ENCODE measurements at regions not wholly inside any gene's neighbourhood (a gene's known extent, or its start where the extent isn't known, plus 50 kb on each side); places are given as distances from the start of the nearest gene placed in this dataset.

GRCh38 chr18:6593142-6593885, 136.2 kb upstream of the ARHGAP28 start:
- H2AFZ ChIP-seq (ENCODE audit: low read depth, low read length) = no peak overlapping the region
- no peaks in the 10 kb centered on the region for H3K36me3 ChIP-seq (ENCODE audit: control insufficient read depth, insufficient read depth, low read length)
- POLR2A ChIA-PET = no interaction called here
- ATAC-seq (no peak), FAIRE-seq (no peak), DNase-seq (ENCODE audit: extremely low read depth in 1 of 4, low spot score in 3 of 4) (no peak)
- H3K4me3 ChIP-seq = no peak overlapping the region
- no peak for TF ChIP-seq ZNF253 (CRISPR knock-in tag; conservative IDR thresholded peaks at IDR 0.05)
- TF ChIP-seq ZNF398 (CRISPR knock-in tag; IDR thresholded peaks at IDR 0.05) = no peak
- TF ChIP-seq ETS1 (conservative IDR thresholded peaks at IDR 0.05; ENCODE audit: control insufficient read depth, low read depth, low read length) = no peak
- TF ChIP-seq DPF2 (IDR thresholded peaks at IDR 0.05) = no peak
- H3K9me3 ChIP-seq (replicated peaks; ENCODE audit: control insufficient read depth, insufficient read depth, low read depth, low read length) = no peaks in the 10 kb centered on the region
- no peaks in the 10 kb centered on the region for H3K79me2 ChIP-seq (ENCODE audit: control insufficient read depth, insufficient read depth, low read length)
- no peaks in the 10 kb centered on the region for H3K4me1 ChIP-seq (replicated peaks in 1 of 2; ENCODE audit: control insufficient read depth in 2 of 2, insufficient read depth in 2 of 2, low read length in 2 of 2)
- H3K4me2 ChIP-seq (ENCODE audit: insufficient read depth, low read length) = no peak overlapping the region
- H3K27ac ChIP-seq (ENCODE audit: extremely low read depth, low read depth, low read length) = no peak overlapping the region
- no peaks in the 10 kb centered on the region for H4K20me1 ChIP-seq (replicated peaks; ENCODE audit: control insufficient read depth, insufficient read depth, low read length)
- intact Hi-C loops (cut with micrococcal nuclease) = no loop called here
- in situ Hi-C loops (cut with MboI) = no loop called here
- CTCF ChIA-PET (ENCODE audit: low intra/inter-chr PET ratio) = no interaction called here
- H3K27me3 ChIP-seq (ENCODE audit: control insufficient read depth in 2 of 2, insufficient read depth in 2 of 2, low read length in 2 of 2) = no peaks in the 10 kb centered on the region; a peak in 2 of 5 replicates
- WGBS (ENCODE audit: insufficient coverage, low coverage, missing lambda C conversion rate) = 0% methylated on average over 3 of the region's 3 CpGs
- no peaks in the 10 kb centered on the region for H3K9me1 ChIP-seq (ENCODE audit: control insufficient read depth, insufficient read depth, low read length)
- BruUV-seq (replicated peaks) = no TSS peak
- H3K9ac ChIP-seq (ENCODE audit: insufficient read depth in 1 of 2, low read depth in 2 of 2, low read length in 2 of 2) = no peak overlapping the region
